Kidney (tissue), 13 donors: ENCODE measurements at regions not wholly inside any gene's neighbourhood (a gene's known extent, or its start where the extent isn't known, plus 50 kb on each side); places are given as distances from the start of the nearest gene placed in this dataset.

Source experiments
- DNase-seq, 5 donors: peaks; one replicate each; pipeline ENCODE4 v3.0.0-alpha.2; 2013 to 2020
- FAIRE-seq: peaks from 2 replicates; lab custom pipeline; 2012; peaks lifted over from hg19 to GRCh38; lab: Jason Lieb, UNC
- H3K27ac ChIP-seq, 2 donors: one replicate each; pipeline ENCODE4 v1.7.0; 2013; ENCODE audit warnings: low read depth in 2 of 2, low read length in 2 of 2, inconsistent platforms in 1 of 2
- H3K27me3 ChIP-seq: one replicate; pipeline ENCODE4 v1.7.1; 2013; ENCODE audit warnings: low read length, inconsistent platforms; ENCODE audit not compliant: control insufficient read depth, insufficient read depth
- H3K36me3 ChIP-seq, 3 donors: one replicate each; pipeline versions ENCODE4 v1.7.0 to v1.7.1; 2013; ENCODE audit warnings: low read length in 3 of 3, control low read depth in 1 of 3, inconsistent platforms in 1 of 3; ENCODE audit not compliant: insufficient read depth in 3 of 3, control insufficient read depth in 2 of 3
- H3K4me1 ChIP-seq, 3 donors: one replicate each; pipeline versions ENCODE4 v1.7.0 to v1.7.1; 2013; ENCODE audit warnings: low read length in 3 of 3, inconsistent platforms in 1 of 3, low read depth in 1 of 3; ENCODE audit not compliant: control insufficient read depth in 2 of 3, insufficient read depth in 2 of 3
- H3K4me3 ChIP-seq, 3 donors: one replicate each; pipeline versions ENCODE4 v1.7.0 to v1.8.1; 2013; ENCODE audit warnings: low read length in 3 of 3, control low read depth in 1 of 3, inconsistent platforms in 1 of 3
- H3K9ac ChIP-seq, 3 donors: one replicate each; pipeline versions ENCODE4 v1.7.0 to v1.7.1; 2013; ENCODE audit warnings: low read length in 3 of 3, control low read depth in 1 of 3, inconsistent platforms in 1 of 3
- H3K9me3 ChIP-seq, 3 donors: one replicate each; pipeline versions ENCODE4 v1.7.0 to v1.7.1; 2013; ENCODE audit warnings: low read length in 3 of 3, control low read depth in 1 of 3, inconsistent platforms in 1 of 3; ENCODE audit not compliant: control insufficient read depth in 2 of 3, insufficient read depth in 1 of 3
- CTCF ChIP-seq: IDR thresholded peaks from 3 replicates; pipeline ENCODE4 v1.5.1; 2012; ENCODE audit warnings: mild to moderate bottlenecking, moderate library complexity, borderline replicate concordance; ENCODE audit not compliant: insufficient read depth; ENCODE audit errors: extremely low read depth
- intact Hi-C: fragments of 100-400 bp; cut with DNase I; formaldehyde crosslinking; loops from one replicate; pipeline ENCODE4 v1.11.1; 2022
- donor health status: control.
- donor health status: control.
- donor health status: control.
- donor health status: control.
- donor health status: control.
- donor health status: DM: yes; HTN: yes; CAD: no.
- donor health status: Normal renal cell carcinoma (clear cell type).

- Histone ChIP-seq H3K27me3 (no peaks in the 10 kb centered on the region), H3K9me3 (no peaks in the 10 kb centered on the region), H3K27ac (no peak overlapping the region), H3K4me1 (no peaks in the 10 kb centered on the region), H3K4me3 (no peak overlapping the region), H3K9ac (no peak overlapping the region), H3K36me3 (no peaks in the 10 kb centered on the region)
- DNase-seq (no peak), FAIRE-seq (no peak)
- no peak for TF ChIP-seq CTCF
- intact Hi-C loops, result no loop called here
These were observed 175.6 kb downstream of the TMEM161B start for GRCh38 chr5:88092958-88093605.

GRCh38 chr5:88092358-88092757, 176.3 kb downstream of the TMEM161B start:
- H3K4me3 ChIP-seq, result no peak overlapping the region
- H3K27me3 ChIP-seq, result no peaks in the 10 kb centered on the region
- FAIRE-seq (no peak), DNase-seq (no peak)
- H3K27ac ChIP-seq, result no peak overlapping the region
- no peaks in the 10 kb centered on the region for H3K9me3 ChIP-seq
- no peak overlapping the region for H3K9ac ChIP-seq
- H3K36me3 ChIP-seq, result no peaks in the 10 kb centered on the region
- intact Hi-C loops, result no loop called here
- no peak for TF ChIP-seq CTCF
- H3K4me1 ChIP-seq, result no peaks in the 10 kb centered on the region

DNA sequence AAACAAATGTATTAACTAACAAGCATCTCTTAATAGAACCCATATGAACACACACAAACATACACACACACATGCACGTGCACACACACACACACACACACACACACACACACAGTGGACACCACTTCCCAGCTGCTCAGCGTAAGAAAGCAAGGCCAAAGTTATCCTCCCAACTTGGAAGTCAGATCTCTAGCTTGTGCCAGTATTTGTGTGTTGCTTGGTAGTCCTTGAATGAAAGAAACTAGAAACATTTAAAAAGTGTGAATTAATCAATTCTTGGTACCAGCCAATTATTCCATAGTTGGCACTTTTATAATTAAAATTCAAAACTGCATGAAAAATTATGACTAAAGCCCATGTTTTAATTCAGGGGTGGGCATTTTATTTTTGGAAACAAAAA, 178.1 kb downstream of the TMEM161B start:
- intact Hi-C loops, result no loop called here
- no peak for DNase-seq
- H3K9me3 ChIP-seq, result no peaks in the 10 kb centered on the region
- H3K9ac ChIP-seq, result no peak overlapping the region
- no peak overlapping the region for H3K4me3 ChIP-seq
- H3K36me3 ChIP-seq, result no peaks in the 10 kb centered on the region
- TF ChIP-seq CTCF, result no peak
- no peaks in the 10 kb centered on the region for H3K4me1 ChIP-seq
- no peak for FAIRE-seq
- H3K27me3 ChIP-seq, result no peaks in the 10 kb centered on the region
- no peak overlapping the region for H3K27ac ChIP-seq
